A549 (cell line): ENCODE measurements at regions not wholly inside any gene's neighbourhood (a gene's known extent, or its start where the extent isn't known, plus 50 kb on each side); places are given as distances from the start of the nearest gene placed in this dataset.

ENCODE experiments used
- ATAC-seq, 2 experiments: fragments of 200-7000 bp in 1 of 2; fragments of >200 bp in 1 of 2; cut with Nextera tagmentation in 1 of 2; cut with Tn5 transposase in 1 of 2; 3 replicates each; pipeline versions ENCODE4 v1.8.0 to v1.9.1; 2018 to 2020; ENCODE audit warnings: mild to moderate bottlenecking in 1 of 2, moderate library complexity in 1 of 2
- CTCF ChIA-PET: fragments of 300-600 bp; sonication (Branson Sonifier 250); formaldehyde crosslinking; extraction: SDS; loops from one replicate; lab custom pipeline; 2021; ENCODE audit warnings: antibody characterized with exemption, inconsistent platforms; lab: Yijun Ruan, JAX
- POLR2A ChIA-PET: fragments of 350-600 bp; formaldehyde crosslinking; extraction: SDS; loops from one replicate; lab custom pipeline; 2021; ENCODE audit warnings: antibody characterized with exemption, inconsistent platforms; lab: Yijun Ruan, JAX
- DNase-seq, 2 experiments: peaks; one replicate each; pipeline versions ENCODE4 v3.0.0 to v3.0.0-alpha.2; 2011 to 2016; ENCODE audit warnings: low read depth in 1 of 2, low spot score in 1 of 2
- FAIRE-seq: peaks from 2 replicates; lab custom pipeline; 2011; peaks lifted over from hg19 to GRCh38; lab: Jason Lieb, UNC
- H3K27ac ChIP-seq, 2 experiments: fragments of >200 bp; sonication (Bioruptor Twin); formaldehyde crosslinking; 3 replicates each; pipeline ENCODE4 v1.5.1; 2016 to 2017
- H3K4me1 ChIP-seq: fragments of >200 bp; sonication (Bioruptor Twin); formaldehyde crosslinking; 3 replicates; pipeline ENCODE4 v1.6.1; 2016
- H3K4me2 ChIP-seq: fragments of >200 bp; sonication (Bioruptor Twin); formaldehyde crosslinking; 3 replicates; pipeline ENCODE4 v1.6.1; 2016
- H3K4me3 ChIP-seq: fragments of >200 bp; sonication (Bioruptor Twin); formaldehyde crosslinking; 3 replicates; pipeline ENCODE4 v1.5.1; 2016
- H3K9me3 ChIP-seq: fragments of >200 bp; sonication (Bioruptor Twin); formaldehyde crosslinking; 3 replicates; pipeline ENCODE4 v1.6.1; 2016
- CBX2 ChIP-seq: fragments of 200-600 bp; sonication (generic); IDR thresholded peaks from 2 replicates; pipeline ENCODE4 v1.6.1; 2016; ENCODE audit warnings: low read depth, mild to moderate bottlenecking, borderline replicate concordance
- CBX8 ChIP-seq: fragments of 200-600 bp; sonication (generic); IDR thresholded peaks from 2 replicates; pipeline ENCODE4 v1.6.1; 2016
- CEBPB ChIP-seq, 2 experiments: fragments of >200 bp in 1 of 2; sonication (Bioruptor Twin) in 1 of 2; formaldehyde crosslinking in 1 of 2; IDR thresholded peaks; 2 replicates each; pipeline ENCODE4 v1.6.1; 2012 to 2016
- CTCF ChIP-seq: fragments of >200 bp; sonication (Bioruptor Twin); formaldehyde crosslinking; IDR thresholded peaks from 3 replicates; pipeline ENCODE4 v1.5.1; 2016
- EHF ChIP-seq: fragments of 250-450 bp; sonication (Bioruptor Pico); IDR thresholded peaks from 2 replicates; pipeline ENCODE4 v1.5.0; 2020; ENCODE audit warnings: mild to moderate bottlenecking
- EHMT2 ChIP-seq: fragments of 200-600 bp; sonication (generic); IDR thresholded peaks from 2 replicates; pipeline ENCODE4 v1.6.1; 2016; ENCODE audit warnings: antibody characterized with exemption, low read depth, mild to moderate bottlenecking, moderate library complexity
- ESRRA ChIP-seq: fragments of 150-350 bp; IDR thresholded peaks from 2 replicates; pipeline ENCODE4 v1.6.1; 2014; ENCODE audit warnings: mild to moderate bottlenecking, low read length, borderline replicate concordance
- FOSB ChIP-seq: fragments of 250-450 bp; sonication (Bioruptor Pico); IDR thresholded peaks from 2 replicates; pipeline ENCODE4 v1.5.0; 2020; ENCODE audit warnings: mild to moderate bottlenecking, moderate library complexity
- GATA3 ChIP-seq: IDR thresholded peaks from 2 replicates; pipeline ENCODE4 v1.6.1; 2012; ENCODE audit warnings: borderline replicate concordance
- HDAC2 ChIP-seq: fragments of 200-600 bp; sonication (generic); IDR thresholded peaks from 2 replicates; pipeline ENCODE4 v1.6.1; 2016
- HES2 ChIP-seq: fragments of >200 bp; sonication (Bioruptor Twin); formaldehyde crosslinking; IDR thresholded peaks from 2 replicates; pipeline ENCODE4 v1.6.1; 2016
- HOXA7 ChIP-seq: fragments of 250-450 bp; sonication (Bioruptor Pico); IDR thresholded peaks from 2 replicates; pipeline ENCODE4 v1.5.0; 2020; ENCODE audit warnings: mild to moderate bottlenecking, moderate library complexity
- HOXB13 ChIP-seq: fragments of 250-450 bp; sonication (Bioruptor Pico); IDR thresholded peaks from 2 replicates; pipeline ENCODE4 v1.5.0; 2020; ENCODE audit warnings: low read depth, mild to moderate bottlenecking, moderate library complexity
- KDM1A ChIP-seq: fragments of 200-600 bp; sonication (generic); IDR thresholded peaks from 2 replicates; pipeline ENCODE4 v1.6.1; 2016; ENCODE audit warnings: low read depth, mild to moderate bottlenecking
- MAFK ChIP-seq: fragments of 450-650 bp; IDR thresholded peaks from 2 replicates; pipeline ENCODE4 v1.6.1; 2014; ENCODE audit not compliant: partially characterized antibody
- MAX ChIP-seq: IDR thresholded peaks from 2 replicates; pipeline ENCODE4 v1.6.1; 2012
- MYC ChIP-seq: IDR thresholded peaks from 2 replicates; pipeline ENCODE4 v1.6.1; 2012; ENCODE audit warnings: mild to moderate bottlenecking, inconsistent platforms, low read length, improper control_type of control experiment, borderline replicate concordance
- POLR2AphosphoS2 ChIP-seq: conservative IDR thresholded peaks from 2 replicates; pipeline ENCODE4 v1.6.1; 2012; ENCODE audit warnings: low read length, improper control_type of control experiment, inconsistent platforms
- RCOR1 ChIP-seq: fragments of 150-350 bp; IDR thresholded peaks from 2 replicates; pipeline ENCODE4 v1.6.1; 2014; ENCODE audit warnings: antibody characterized with exemption, low read length, low read depth
- SREBF2 ChIP-seq: fragments of 450-650 bp; IDR thresholded peaks from 2 replicates; pipeline ENCODE4 v1.6.1; 2014; ENCODE audit warnings: mild to moderate bottlenecking, moderate library complexity
- TFCP2L1 ChIP-seq: fragments of 250-450 bp; sonication (Bioruptor Pico); IDR thresholded peaks from 2 replicates; pipeline ENCODE4 v1.5.0; 2021; ENCODE audit warnings: mild to moderate bottlenecking
- USF2 ChIP-seq: fragments of 450-650 bp; IDR thresholded peaks from 2 replicates; pipeline ENCODE4 v1.6.1; 2014; ENCODE audit warnings: antibody characterized with exemption
- ZFP36 ChIP-seq: fragments of 450-650 bp; IDR thresholded peaks from 2 replicates; pipeline ENCODE4 v1.6.1; 2014; ENCODE audit warnings: borderline replicate concordance; ENCODE audit not compliant: partially characterized antibody
- WGBS: methylation state at CpG from one replicate; pipeline ENCODE4 v1.1.6; 2017; ENCODE audit errors: missing lambda C conversion rate; 5-methylcytosine and 5-hydroxymethylcytosine counted together

GRCh38 chr6:45738057-45738455 lies 277.6 kb downstream of the CLIC5 start:
- POLR2A ChIA-PET: no interaction called here
- WGBS: 50% methylated on average over 5 of the region's 5 CpGs
- TF ChIP-seq ESRRA (no peak), USF2 (no peak), MYC (no peak), EHF (no peak), HDAC2 (no peak), POLR2AphosphoS2 (no peak), RCOR1 (no peak), MAFK (no peak)
- TF ChIP-seq, all 56 proteins: peak for 0
- ATAC-seq (no peak), FAIRE-seq (no peak), DNase-seq (no peak)
- Histone ChIP-seq H3K4me3 (no peak overlapping the region), H3K9me3 (no peaks in the 10 kb centered on the region), H3K4me2 (no peak overlapping the region), H3K27ac (no peak overlapping the region), H3K4me1 (no peaks in the 10 kb centered on the region)
- CTCF ChIA-PET: no interaction called here

- CTCF ChIA-PET: no interaction called here
- Histone ChIP-seq H3K4me3 (no peak overlapping the region), H3K4me1 (no peaks in the 10 kb centered on the region), H3K4me2 (no peak overlapping the region), H3K27ac (no peak overlapping the region), H3K9me3 (no peaks in the 10 kb centered on the region)
- DNase-seq: no peak
- no peak for TF ChIP-seq SREBF2
- no peak for TF ChIP-seq CEBPB (IDR thresholded peaks at IDR 0.05)
- no peak for TF ChIP-seq HOXB13 (CRISPR knock-in tag)
- TF ChIP-seq MYC: no peak
- no peak for TF ChIP-seq EHMT2
- TF ChIP-seq HOXA7 (CRISPR knock-in tag): no peak
- no peak for TF ChIP-seq MAX
- no peak for TF ChIP-seq CTCF
- TF ChIP-seq ZFP36: no peak
- TF ChIP-seq GATA3: no peak
- no peak for TF ChIP-seq KDM1A
- no peak for TF ChIP-seq FOSB (CRISPR knock-in tag)
- no peak for TF ChIP-seq HES2
- no peak for TF ChIP-seq CBX8
- POLR2A ChIA-PET: no interaction called here
- ATAC-seq: no peak
- FAIRE-seq: no peak
- WGBS: 30% methylated on average over 9 of the region's 9 CpGs
Observed at GRCh38 chr6:45737331-45738056, 278.2 kb downstream of the CLIC5 start.

GRCh38 chr6:45736134-45736533 lies 279.5 kb downstream of the CLIC5 start:
- Histone ChIP-seq H3K27ac (no peak overlapping the region), H3K4me1 (no peaks in the 10 kb centered on the region), H3K4me3 (no peak overlapping the region), H3K9me3 (no peaks in the 10 kb centered on the region), H3K4me2 (no peak overlapping the region)
- TF ChIP-seq CBX2: no peak
- no peak for TF ChIP-seq SREBF2
- TF ChIP-seq TFCP2L1 (CRISPR knock-in tag): no peak
- no peak for TF ChIP-seq CTCF
- no peak for ATAC-seq
- POLR2A ChIA-PET: no interaction called here
- DNase-seq: no peak
- CTCF ChIA-PET: no interaction called here
- no peak for FAIRE-seq
- WGBS: 38% methylated on average over 5 of the region's 5 CpGs
